ENCODE measurements at regions not wholly inside any gene's neighbourhood (a gene's known extent, or its start where the extent isn't known, plus 50 kb on each side); places are given as distances from the start of the nearest gene placed in this dataset.

- TF ChIP-seq FOXA1 (IDR thresholded peaks at IDR 0.05): no peak
- no peak for TF ChIP-seq HNF4G (IDR thresholded peaks at IDR 0.05)
- TF ChIP-seq CTCF (IDR thresholded peaks at IDR 0.05; ENCODE audit: low read depth, low read length, missing input control): no peak
- no peak for TF ChIP-seq EGR1 (IDR thresholded peaks at IDR 0.05; ENCODE audit: low read depth in 2 of 2)
- no peak for TF ChIP-seq ZBTB33 (IDR thresholded peaks at IDR 0.05)
- TF ChIP-seq RXRA (IDR thresholded peaks at IDR 0.05): no peak
- no peak for TF ChIP-seq ATF3 (IDR thresholded peaks at IDR 0.05)
- TF ChIP-seq RAD21 (IDR thresholded peaks at IDR 0.05): no peak
- no peak for TF ChIP-seq REST (IDR thresholded peaks at IDR 0.05)
- TF ChIP-seq TAF1 (conservative IDR thresholded peaks at IDR 0.05): no peak
Observed at GRCh38 chr5:167893271-167893670, 398.2 kb upstream of the WWC1 start.

Data from liver (tissue), 3 donors.